Stimulated activated CD4-positive, alpha-beta T cell treated with anti-CD3 and anti-CD28 coated beads, Interleukin-15, amount 100 ng/mL, for 24 hours (primary cell): ENCODE measurements at regions not wholly inside any gene's neighbourhood (a gene's known extent, or its start where the extent isn't known, plus 50 kb on each side); places are given as distances from the start of the nearest gene placed in this dataset.
"Not testable (repeated sequence)": the region's sequence is repeated elsewhere in the genome, so short reads cannot be mapped to it uniquely, and the experiment has no call there.

ENCODE experiments used
- DNase-seq: peaks from one replicate; pipeline ENCODE4 v3.0.0-alpha.2; 2020

DNA sequence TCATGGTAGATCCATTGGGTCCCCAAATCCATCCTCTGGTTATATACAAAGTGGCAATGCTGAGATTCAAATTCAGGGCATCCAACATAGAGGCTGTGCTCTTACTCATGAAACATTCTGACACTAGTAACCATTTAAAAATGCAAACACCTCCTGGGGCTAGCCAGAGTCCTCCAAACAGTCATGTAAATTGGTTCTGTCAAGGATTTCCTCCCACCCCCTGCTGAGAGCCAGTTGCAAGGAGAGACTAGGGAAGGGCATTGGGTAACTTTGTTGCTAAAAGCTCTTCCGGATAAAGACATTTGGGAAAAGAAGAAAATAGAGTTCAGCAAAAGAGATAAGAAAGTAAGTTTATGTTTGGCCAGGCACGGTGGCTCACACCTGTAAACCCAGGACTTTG lies 58.3 kb downstream of the ART5 start:
- DNase-seq = not testable (repeated sequence)

DNA sequence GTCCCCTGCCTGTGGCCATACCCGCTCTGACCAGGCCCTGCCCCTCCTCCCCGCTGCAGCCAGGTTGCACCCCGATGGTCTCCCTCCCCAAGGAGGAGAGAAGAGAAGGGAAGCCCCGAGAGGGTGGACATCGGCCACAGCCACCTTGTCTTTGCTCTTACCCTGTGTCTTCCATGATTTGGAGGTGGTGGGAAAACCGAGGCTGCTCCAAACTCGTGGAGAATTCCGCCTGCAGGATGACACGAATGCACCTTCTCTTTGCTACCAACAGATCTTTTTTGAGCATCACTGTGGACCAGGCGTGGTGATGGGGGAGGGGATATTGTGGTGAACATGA lies 60.4 kb downstream of the ART5 start:
- not testable (repeated sequence) for DNase-seq

- DNase-seq = peak; percentile 73
These were observed 61.1 kb downstream of the ART5 start for GRCh38 chr11:3580487-3581388.

GRCh38 chr11:3579600-3580459 lies 62.0 kb downstream of the ART5 start:
- not testable (repeated sequence) for DNase-seq

DNA sequence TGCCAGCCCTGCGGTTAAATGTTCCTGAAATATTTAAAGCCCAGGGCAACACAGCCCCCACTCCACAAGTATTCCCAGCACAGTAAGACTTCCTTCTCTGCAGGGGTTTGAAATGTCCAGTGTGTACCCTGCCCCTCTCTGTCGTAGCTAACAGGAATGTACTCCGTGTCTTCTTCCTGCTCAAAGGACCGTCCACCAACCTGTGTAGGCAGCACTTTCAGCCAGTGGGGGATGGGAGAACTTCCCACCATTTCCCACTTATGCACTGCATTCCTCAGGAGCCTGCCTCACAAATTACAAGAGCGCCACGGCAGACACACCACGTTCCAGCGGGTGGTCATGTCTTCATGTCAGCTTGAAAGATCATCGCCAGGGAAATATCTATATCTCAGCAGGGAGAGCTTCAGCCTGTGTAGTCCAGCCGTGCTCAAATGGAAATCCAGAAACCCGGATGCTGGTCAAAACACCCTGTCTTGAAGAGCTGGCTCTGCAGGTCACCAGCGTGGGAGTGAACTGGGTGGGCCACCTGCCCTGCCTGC lies 65.7 kb downstream of the ART5 start:
- not testable (repeated sequence) for DNase-seq

GRCh38 chr11:3572976-3573647 lies 68.7 kb downstream of the ART5 start:
- not testable (repeated sequence) for DNase-seq

- DNase-seq = not testable (repeated sequence)
These were observed 70.0 kb downstream of the ART5 start for GRCh38 chr11:3571752-3572151.

DNA sequence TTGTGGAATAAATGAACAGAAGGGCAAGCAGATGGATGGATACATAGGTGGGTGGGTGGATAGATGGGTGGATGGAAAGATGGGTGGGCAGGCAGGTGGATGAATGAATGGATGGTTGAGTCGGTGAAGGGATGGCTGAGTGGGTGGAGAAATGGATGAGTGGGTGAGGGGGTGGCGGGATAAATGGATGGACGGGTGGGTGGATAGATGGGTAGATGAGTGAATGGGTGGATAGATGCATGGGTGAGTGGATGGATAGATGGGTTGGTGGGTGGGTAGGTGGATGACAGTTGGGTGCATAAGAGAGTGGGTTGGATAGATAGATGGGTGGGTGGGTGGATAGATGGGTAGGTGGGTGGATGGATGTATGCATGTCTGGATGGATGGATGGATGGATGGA lies 76.0 kb downstream of the ART5 start:
- DNase-seq = not testable (repeated sequence)

DNA sequence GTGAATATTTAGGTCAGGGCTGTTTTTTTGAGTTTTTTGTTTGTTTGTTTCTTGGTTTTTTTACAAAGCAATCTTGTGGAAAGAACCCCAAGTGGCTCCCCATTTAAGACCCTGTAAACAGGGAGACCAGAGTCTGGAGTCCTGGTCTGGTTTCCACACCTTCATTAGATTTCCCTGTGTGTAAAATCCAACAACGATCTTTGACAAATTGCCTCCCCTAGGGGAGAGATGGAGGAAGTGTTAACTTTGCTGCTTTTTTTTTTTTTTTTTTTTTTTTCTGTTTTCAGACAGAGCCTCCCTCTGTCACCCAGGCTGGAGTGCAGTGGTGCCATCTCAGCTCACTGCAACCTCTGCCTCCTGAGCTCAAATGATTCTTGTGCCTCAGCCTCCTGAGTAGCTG lies 77.4 kb downstream of the ART5 start:
- not testable (repeated sequence) for DNase-seq

DNA sequence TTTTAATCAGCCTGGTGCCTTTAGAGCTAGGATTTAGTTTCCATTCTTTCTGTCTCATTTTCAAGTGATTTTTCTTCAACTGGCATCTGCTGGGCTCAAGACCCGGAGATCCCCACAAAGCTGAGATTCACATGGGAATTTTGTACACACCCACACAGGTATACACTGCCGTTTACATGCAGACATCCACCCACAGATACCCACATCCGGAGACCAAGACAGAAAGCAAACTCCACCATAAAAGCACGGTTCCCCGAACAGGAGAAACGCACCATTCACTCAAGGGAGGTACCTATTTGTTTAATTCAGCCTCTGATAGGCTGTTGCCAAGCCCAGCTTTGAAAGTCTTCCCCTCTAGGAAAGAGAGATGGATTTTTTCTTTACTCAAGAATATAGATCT lies 87.2 kb downstream of the ART5 start:
- DNase-seq = peak; percentile 39

DNA sequence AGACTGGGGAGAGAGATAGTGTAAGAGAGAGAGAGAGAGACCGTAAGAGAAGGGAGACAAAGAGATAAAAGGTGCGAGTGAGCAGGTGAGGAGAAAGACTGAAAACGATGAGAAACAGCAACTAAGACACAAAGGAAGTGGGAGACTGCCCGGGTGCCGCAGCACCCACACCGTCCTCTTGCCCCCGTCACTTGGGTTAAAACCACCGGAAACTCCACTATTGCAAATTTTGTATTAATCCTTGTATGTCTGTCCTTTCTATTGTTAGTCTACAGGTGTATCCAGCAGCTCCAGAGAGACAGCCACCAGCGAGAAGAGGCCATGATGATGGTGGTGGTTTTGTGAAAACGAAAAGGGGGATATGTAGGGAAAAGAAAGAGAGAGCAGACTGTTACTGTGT lies 96.8 kb downstream of the ART5 start:
- DNase-seq = not testable (repeated sequence)

- DNase-seq = not testable (repeated sequence)
These were observed 103.6 kb downstream of the ART5 start for GRCh38 chr11:3538220-3538619.

DNA sequence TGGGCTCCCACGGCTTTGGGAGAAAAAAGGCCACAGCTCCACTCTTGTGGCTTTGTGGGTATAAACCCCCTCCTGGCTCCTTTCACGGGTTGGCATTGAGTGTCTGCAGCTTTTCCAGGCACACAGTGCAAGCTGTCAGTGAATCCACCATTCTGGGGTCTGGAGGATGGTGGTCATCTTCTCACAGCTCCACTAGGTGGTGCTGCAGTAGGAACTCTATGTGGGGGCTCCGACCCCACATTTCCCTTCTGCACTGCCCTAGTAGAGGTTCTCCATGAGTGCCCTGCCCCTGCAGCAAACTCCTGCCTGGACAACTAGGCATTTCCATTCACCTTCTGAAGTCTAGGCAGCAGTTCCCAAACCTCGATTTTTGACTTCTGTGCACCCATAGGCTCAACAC lies 104.5 kb downstream of the ART5 start:
- not testable (repeated sequence) for DNase-seq

- not testable (repeated sequence) for DNase-seq
These were observed 108.8 kb downstream of the ART5 start for GRCh38 chr11:3532958-3533357.

- DNase-seq = not testable (repeated sequence)
These were observed 110.5 kb downstream of the ART5 start for GRCh38 chr11:3531280-3531679.

GRCh38 chr11:3523567-3523966 lies 118.2 kb downstream of the ART5 start:
- not testable (repeated sequence) for DNase-seq

- DNase-seq = not testable (repeated sequence)
These were observed 120.9 kb downstream of the ART5 start for GRCh38 chr11:3520905-3521304.

DNA sequence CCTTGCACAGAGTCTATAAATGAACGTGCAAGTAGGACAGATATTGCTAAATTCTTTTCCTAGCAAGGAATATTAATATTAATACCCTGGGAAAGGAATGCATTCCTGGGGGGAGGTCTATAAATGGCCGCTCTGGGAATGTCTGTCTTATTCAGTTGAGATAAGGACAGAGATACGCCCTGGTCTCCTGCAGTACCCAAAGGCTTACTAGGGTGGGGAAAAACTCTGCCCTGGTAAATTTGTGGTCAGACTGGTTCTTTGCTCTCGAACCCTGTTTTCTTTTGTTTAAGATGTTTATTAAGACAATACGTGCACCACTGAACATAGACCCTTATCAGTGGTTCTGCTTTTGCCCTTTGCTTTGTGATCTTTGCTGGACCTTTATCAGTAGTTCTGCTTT lies 122.0 kb downstream of the ART5 start:
- not testable (repeated sequence) for DNase-seq

DNA sequence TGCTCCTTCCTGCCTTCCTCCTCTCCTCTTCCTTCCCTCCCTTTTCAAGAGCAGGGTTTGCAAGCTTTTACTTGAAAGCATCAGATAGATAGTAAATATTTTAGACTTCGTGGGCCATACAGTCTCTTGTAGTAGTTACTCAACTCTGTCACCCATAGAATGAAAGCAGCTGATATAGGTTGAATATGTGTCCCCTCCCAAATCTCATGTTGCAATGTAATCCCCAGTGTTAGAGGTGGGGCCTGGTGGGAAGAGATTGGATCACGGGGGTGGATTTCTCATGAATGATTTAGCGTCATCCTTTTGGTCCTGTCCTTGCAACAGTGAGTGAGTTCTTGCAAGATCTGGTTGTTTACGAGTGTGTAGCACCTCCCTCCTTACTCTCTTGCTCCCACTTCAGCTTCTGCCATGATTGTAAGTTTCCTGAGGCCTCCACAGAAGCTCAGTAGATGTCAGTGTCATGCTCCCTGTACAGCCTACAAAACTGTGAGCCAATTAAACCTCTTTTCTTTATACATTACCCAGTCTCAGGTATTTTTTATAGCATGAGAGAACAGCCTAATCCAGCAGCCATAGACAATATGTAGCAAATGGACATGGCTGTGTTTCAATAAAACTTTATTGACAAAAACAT lies 124.7 kb downstream of the ART5 start:
- not testable (repeated sequence) for DNase-seq

DNA sequence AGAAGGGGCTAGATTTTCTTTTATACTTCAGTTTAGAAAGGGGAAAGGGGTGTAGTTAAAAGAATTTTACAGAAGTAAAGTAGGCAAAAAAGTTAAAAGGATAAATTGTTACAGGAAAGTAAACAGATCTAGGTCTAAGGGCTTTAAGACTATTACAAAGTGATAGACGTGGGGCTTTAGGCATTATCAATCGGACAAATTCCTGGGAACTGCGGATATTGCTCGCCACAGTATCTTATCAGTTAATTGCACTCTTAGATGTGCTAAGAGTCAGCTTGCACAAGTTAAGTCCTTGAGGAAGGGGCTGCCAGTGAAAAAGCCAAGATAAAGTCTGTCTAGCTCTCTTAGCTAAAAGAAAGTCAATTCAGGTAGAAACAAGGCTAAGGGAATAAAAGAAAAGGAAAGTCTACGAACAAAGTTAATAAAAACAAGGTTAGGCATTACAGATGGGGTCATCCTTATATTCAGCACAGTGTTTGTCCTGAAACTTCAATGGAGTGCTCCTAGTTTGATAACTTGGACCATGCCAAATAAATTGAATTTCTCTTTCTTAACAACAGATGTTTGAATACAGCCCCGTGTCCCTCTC lies 125.4 kb downstream of the ART5 start:
- DNase-seq = not testable (repeated sequence)

GRCh38 chr11:3514635-3515424 lies 127.0 kb downstream of the ART5 start:
- DNase-seq = not testable (repeated sequence)
